GM10266 (cell line): ENCODE measurements at regions not wholly inside any gene's neighbourhood (a gene's known extent, or its start where the extent isn't known, plus 50 kb on each side); places are given as distances from the start of the nearest gene placed in this dataset.

Experiments
- DNase-seq: peaks from one replicate; pipeline ENCODE4 v3.0.0; 2012; ENCODE audit errors: extremely low spot score
- TF ChIP-seq, protein P1 (sequence below): IDR thresholded peaks from 2 replicates; pipeline ENCODE4 v1.5.1; 2012; ENCODE audit warnings: mild to moderate bottlenecking, low read depth; ENCODE audit not compliant: control insufficient read depth, insufficient read depth; ENCODE audit errors: missing control alignments

DNA sequence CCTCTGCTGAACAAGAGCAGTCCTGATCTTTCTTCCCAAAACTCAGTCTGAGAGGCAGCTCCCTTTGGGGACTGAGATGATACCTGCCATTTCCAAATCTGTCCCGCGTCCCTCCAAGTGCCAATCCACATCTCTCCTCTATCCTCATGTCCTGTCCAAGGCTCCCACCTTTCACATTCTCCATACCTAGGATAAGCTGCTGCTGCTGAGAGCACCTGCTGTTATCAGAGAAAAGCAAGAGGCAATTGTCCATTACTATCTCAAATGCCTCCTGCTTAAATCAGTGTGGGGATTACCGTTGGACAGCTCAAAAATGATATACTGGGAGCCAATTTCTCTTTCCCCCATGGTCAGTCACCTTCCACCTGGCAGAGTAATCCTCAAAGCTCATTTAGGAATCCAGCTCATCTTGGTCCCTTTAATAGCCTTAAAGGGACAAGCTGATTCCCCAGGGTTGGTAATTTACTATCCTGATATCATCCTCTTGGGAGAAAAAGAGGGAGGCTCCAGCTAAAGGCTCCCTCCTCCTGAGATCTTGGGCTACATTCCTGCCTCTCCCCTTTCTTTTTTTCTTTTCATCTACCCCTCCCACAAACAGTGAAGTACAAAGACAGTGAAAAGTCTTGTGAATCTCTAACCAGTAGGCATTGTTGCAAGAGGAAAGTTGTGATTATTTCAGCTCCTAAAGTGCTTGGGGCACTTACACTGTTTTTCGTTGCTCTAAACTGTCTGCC lies 278.1 kb upstream of the CAMK1G start:
- DNase-seq: no peak
- TF ChIP-seq, protein P1, sequence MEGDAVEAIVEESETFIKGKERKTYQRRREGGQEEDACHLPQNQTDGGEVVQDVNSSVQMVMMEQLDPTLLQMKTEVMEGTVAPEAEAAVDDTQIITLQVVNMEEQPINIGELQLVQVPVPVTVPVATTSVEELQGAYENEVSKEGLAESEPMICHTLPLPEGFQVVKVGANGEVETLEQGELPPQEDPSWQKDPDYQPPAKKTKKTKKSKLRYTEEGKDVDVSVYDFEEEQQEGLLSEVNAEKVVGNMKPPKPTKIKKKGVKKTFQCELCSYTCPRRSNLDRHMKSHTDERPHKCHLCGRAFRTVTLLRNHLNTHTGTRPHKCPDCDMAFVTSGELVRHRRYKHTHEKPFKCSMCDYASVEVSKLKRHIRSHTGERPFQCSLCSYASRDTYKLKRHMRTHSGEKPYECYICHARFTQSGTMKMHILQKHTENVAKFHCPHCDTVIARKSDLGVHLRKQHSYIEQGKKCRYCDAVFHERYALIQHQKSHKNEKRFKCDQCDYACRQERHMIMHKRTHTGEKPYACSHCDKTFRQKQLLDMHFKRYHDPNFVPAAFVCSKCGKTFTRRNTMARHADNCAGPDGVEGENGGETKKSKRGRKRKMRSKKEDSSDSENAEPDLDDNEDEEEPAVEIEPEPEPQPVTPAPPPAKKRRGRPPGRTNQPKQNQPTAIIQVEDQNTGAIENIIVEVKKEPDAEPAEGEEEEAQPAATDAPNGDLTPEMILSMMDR: no peak

DNA sequence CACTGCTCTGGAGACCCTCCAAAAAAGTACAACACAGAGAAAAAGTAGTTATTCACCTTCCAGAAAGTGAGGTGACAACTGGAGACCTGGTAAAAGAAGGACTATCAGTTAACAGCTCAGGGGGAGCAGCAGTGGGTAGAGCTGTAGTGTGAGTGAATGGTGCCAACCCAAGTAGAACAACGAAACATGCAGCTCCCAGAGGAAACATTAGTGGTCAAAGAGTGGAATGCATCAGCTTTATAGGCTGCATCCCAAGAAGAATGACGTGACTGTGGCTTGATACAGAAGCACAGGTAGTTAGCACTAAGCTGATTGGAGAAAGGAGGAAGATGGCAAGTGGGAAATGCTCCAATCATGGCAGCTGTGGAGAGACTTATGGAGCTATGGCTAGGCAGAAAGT lies 275.7 kb upstream of the CAMK1G start:
- TF ChIP-seq, protein P1: no peak
- no peak for DNase-seq

DNA sequence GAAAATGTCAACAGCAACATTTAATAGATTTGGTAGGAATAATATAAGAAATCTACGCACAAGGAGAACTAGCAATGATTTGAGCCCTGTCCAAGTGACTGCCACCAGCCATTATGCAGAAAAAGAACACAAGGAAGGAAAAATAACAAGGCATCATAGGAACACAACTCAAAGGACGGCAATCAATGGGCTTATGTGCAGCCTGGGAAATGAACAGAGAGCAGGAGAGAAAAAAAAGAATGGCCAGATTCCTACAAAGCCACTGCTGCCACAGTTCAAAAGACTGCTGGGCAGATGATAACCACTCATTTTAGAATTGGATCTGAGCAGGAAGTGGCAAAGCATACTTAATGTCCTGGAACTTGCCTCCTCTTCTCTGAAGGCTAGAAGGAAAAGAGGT lies 274.3 kb upstream of the CAMK1G start:
- TF ChIP-seq, protein P1: no peak
- DNase-seq: no peak

DNA sequence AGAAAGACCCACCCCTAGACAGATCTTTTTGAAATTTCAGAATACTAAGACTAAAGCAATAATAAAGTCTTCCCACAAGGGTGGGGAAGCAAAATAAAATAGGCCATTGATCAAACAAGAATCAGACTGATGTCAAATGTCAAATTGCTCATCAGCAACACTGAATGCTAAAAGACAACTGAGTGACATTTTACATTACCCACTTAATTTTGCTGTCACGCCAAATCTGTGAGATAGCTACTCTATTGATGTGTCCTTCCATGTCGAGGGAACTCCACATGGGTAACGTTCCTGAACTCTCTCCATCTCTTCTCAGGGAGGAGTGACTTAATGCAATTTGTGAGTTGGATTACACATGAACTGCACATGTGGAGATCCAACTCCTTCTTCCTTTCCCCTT lies 271.7 kb upstream of the CAMK1G start:
- no peak for DNase-seq
- TF ChIP-seq, protein P1: no peak

DNA sequence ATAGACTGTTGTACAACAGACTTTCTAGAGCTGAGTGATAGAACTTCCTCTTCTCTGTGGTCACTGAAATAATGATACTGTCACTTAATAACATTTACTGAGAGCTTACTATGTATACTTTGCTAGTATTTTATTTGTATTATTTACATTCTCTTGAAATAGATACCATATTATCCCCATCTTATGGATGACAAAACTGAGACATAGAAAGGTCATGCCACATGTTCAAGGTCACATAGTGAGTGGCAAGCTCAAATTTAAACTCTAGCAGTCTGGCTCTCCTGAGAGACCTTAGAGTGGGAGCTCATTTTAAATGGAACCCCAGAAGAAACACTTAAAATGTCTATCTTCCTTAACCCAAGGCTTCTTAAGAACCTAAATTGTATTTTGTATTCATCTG lies 266.6 kb upstream of the CAMK1G start:
- TF ChIP-seq, protein P1: no peak
- DNase-seq: no peak

DNA sequence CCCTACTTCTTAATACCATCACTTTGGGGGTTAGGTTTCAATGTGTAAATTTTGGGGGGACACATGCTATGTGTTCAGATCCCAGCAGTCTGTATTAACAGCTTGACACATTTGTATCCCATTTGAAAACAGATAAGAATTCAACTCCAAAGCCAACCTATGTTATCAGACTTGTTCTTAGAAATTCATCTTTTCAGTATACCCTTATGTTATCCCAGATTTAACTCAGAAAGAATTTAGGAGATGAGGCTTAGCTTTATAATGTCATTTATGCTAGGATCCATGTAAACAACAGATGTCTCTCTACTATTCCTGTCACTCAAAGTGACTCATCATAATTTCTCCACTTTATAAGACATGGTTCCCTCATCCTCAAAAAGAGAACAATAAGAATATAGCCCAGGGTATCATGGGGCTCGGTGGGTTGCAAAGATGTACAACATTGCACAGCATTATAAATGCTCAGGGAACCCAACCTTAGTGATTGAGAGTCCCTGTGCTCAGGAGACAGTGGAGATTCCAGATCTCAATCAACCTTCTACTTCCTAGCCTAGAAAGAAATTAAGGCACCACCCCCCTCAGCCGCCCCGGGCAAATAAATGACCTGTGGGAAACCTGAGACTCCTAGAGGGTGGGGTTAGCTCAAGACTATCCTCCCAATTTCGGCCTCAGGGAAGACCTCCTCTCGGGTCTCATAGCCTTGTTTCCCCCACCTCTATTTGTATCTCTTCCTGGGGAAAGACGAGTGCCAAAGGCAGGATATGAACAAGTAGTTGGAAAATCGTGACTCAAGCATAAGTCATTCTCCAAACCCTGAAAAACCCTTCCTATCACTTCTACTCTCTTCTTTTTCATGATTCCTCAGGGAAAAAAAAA lies 265.1 kb upstream of the CAMK1G start:
- TF ChIP-seq, protein P1: no peak
- no peak for DNase-seq

DNA sequence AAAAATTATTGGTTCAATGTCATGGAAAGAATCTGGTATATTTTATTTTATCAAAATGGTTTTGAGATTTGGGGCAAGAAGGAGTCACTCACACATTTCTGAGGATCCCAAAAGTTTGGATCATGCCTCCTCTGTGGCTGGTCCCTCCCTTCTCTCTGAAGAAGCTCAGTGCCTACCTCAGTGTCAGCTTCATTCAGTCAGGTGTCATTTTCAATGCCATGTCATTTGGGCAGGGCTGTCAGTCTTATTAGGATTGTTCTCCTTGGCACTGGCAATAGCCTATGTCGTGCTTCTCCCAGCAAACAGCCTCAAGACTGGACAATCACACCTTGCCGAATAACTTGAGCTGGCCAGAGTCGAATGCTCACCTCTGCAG lies 264.5 kb upstream of the CAMK1G start:
- no peak for DNase-seq

More for the DNA sequence above, 264.5 kb upstream of the CAMK1G start:
- TF ChIP-seq, protein P1: no peak
